Stimulated activated CD4-positive, alpha-beta T cell treated with anti-CD3 and anti-CD28 coated beads, Interleukin-1b, Interleukin-23, amount 100 ng/mL, for 48 hours (primary cell): ENCODE measurements at regions not wholly inside any gene's neighbourhood (a gene's known extent, or its start where the extent isn't known, plus 50 kb on each side); places are given as distances from the start of the nearest gene placed in this dataset.
"Not testable (repeated sequence)": the region's sequence is repeated elsewhere in the genome, so short reads cannot be mapped to it uniquely, and the experiment has no call there.

Experiments used
- DNase-seq: peaks from one replicate; pipeline ENCODE4 v3.0.0-alpha.2; 2020

GRCh38 chr3:21237638-21238037 lies 513.4 kb downstream of the ZNF385D start:
- DNase-seq, result no peak

DNA sequence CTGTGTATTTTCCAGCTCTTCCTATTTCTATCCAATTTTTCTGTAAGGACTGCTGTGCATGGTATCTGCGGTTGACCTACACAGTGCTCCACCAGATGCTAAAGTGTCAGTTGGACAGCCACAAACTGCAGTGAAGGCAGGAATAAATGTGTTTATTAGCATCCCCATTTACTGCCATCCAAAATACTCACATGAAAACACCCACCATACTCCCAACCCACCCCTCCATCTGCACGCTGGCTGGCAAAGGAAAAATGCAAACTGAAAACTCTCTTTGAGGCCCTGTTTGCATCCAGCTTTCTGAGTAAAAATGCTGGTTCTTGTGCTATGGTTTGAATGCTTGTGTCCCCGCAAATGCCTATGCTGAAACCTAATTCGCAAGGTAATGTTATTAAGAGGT lies 515.5 kb downstream of the ZNF385D start:
- no peak for DNase-seq

DNA sequence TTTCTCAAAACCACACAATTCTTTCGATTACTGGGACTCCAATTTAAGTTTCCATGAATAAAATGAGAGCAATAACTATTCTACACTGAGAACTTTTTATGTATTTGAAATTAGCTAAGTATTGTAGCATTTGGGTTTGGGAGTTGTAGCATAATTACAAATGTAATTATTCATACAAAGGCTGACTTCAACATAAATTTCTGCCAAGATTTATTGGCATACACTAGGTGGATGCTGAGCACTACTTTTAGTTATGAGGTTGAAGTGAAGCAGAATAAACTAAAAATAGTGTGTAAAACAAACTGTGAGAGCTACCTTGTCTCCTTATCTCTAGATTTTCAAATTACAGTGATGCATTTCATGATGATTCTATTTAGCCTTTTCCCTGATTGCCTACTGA lies 516.1 kb downstream of the ZNF385D start:
- DNase-seq, result no peak

GRCh38 chr3:21229426-21230135 lies 521.4 kb downstream of the ZNF385D start:
- DNase-seq, result no peak

GRCh38 chr3:21226086-21226485 lies 524.9 kb downstream of the ZNF385D start:
- no peak for DNase-seq

GRCh38 chr3:21220944-21221343 lies 530.1 kb downstream of the ZNF385D start:
- DNase-seq, result no peak

GRCh38 chr3:21216598-21216997 lies 534.4 kb downstream of the ZNF385D start:
- no peak for DNase-seq

DNA sequence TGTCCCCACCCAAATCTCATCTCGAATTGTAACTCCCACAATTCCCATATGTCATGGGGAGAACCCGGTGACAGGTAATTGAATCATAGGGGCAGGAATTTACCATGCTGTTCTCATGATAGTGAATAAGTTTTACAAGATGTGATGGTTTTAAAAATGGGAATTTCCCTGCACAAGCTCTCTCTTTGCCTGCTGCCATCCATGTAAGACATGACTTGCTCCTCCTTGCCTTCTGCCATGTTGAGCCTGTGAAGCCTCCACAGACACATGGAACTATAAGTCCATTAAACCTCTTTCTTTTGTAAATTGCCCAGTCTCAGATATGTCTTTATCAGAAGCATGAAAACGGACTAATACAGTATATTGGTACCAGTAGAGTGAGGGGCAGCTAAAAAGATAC lies 546.9 kb downstream of the ZNF385D start:
- not testable (repeated sequence) for DNase-seq

DNA sequence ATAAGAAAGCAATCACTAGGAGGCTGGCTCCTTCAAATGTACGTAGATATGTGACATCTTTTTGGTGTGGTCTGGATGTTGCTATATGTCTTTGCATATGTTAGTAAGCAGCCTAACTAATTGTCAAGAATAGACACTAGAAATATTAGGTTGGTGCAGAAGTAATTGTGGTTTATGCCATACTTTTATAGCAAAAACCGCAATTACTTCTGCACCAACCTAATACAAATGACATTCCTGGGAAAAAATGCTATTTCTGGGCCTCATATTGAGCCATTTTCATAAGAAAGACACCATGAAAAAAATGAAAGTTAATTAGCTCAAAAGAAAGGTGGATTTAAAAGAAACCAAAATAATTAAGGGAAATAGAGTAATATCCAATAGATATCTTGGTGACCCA lies 555.8 kb downstream of the ZNF385D start:
- DNase-seq, result no peak

- not testable (repeated sequence) for DNase-seq
Measured at GRCh38 chr3:21194036-21194435, 557.0 kb downstream of the ZNF385D start.

GRCh38 chr3:21188459-21188858 lies 562.6 kb downstream of the ZNF385D start:
- DNase-seq, result no peak

DNA sequence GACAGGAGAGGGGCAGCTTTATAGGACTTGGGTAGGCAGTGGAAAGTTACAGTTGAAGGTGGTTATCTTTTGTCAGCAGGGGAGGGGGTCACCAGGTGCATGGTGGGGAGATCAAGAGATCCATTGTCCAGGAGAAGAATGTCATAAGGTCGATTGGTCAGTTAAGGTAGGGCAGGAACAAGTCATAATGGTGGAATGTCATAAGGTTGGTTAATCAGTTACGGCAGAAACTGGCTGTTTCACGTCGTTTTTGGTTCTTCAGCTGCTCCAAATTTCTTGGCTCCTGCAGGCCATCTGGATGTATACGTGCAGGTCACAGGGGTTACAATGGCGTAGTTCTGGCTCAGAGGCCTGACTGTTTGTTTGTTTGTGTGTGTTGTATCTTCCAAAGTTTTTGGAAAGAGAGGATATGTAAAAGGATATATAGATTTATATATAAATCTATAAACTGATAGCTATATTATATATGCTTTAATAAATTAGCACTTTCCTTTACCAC lies 565.1 kb downstream of the ZNF385D start:
- DNase-seq, result no peak

DNA sequence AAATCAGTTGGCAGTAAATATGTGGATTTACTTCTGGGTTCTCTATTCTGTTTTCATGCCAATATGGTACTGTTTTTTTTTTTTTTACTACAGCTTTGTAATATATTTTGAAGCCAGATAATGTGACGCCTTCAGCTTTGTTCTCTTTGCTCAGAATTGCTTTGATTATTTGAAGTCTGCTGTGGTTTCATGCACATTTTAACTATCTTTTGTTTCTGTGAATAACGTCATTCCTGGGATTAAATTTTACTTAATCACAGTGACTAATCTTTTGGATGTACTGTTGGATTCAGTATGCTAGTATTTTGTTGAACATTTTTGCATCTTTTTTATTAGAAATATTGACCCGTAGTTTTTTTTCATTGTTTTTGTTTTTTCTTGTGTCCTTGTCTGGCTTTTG lies 576.5 kb downstream of the ZNF385D start:
- DNase-seq, result no peak

GRCh38 chr3:21170964-21171363 lies 580.0 kb downstream of the ZNF385D start:
- no peak for DNase-seq

DNA sequence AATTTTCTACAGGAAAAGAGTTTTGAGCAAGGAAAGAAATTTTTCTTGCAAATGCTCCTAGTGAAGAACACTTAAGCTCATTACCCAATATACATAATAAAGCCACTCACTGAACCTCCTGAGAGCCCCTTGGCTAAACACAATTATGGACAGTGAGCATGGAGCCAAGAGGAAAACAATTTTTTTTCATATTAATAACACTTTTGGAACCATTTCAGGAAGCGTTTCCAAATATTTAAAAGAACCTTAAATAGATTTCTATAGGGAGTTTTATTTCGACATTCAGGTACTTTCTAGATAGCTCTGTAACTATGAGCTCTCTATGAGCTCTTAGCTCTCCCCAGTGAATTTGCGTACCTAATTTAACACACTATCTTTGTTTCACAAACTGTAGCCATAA lies 581.1 kb downstream of the ZNF385D start:
- no peak for DNase-seq

DNA sequence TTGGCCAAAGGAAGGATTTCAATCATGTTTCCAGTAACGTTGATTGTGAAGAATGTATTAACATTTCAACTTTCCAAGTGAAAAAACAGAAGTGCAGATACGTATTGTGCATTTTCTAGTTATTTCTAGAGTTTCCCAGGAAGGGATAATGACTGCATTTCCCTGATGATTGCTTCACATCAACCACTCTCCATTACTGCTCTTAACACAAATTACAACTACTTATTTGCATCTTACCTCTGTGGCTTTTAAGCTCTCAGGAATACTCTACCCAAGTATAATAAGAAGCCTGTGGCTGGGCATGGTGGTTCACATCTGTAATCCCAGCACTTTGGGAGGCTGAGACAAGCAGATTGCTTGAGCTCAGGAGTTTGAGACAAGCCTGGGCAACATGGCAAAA lies 582.5 kb downstream of the ZNF385D start:
- DNase-seq, result no peak

GRCh38 chr3:21163956-21164355 lies 587.1 kb downstream of the ZNF385D start:
- DNase-seq, result no peak

GRCh38 chr3:21159543-21159906 lies 591.5 kb downstream of the ZNF385D start:
- no peak for DNase-seq

- DNase-seq, result no peak
Measured at GRCh38 chr3:21158861-21159542, 592.0 kb downstream of the ZNF385D start.

DNA sequence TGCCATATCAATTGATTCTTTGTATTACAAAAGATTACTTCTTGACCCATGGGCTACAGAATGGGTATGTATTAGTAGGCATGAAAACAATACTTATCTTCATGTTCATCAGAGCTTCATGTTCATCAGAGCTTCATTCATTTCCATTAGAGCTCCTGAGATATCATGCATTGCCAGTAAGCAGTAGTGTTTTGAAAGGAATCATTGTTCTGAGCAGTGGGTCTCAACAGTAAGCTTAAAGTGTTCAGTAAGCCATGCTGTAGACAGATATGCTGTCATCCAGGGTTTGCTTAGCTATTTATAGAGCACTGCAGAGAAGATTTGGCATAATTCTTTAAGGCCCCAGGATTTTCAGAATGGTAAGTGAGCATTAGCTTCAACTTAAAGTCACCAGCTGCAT lies 596.1 kb downstream of the ZNF385D start:
- no peak for DNase-seq

DNA sequence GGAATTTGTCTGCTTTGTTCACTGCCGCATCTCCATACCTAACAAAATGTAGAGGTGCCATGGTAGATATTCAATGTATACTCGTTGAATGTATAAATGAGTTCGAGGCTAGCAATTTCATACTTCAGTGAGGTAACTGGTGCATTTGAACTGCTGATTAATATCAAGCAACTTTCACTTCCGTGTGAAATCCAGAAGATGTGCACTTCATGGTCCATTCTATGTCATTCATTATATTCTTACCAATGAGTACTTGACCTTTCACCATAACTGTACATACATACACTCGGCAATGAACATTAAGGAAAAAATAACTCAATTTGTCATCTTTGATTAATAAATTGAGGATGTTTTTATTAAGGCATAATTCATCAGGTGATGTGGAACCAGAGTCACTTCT lies 598.5 kb downstream of the ZNF385D start:
- DNase-seq, result no peak

DNA sequence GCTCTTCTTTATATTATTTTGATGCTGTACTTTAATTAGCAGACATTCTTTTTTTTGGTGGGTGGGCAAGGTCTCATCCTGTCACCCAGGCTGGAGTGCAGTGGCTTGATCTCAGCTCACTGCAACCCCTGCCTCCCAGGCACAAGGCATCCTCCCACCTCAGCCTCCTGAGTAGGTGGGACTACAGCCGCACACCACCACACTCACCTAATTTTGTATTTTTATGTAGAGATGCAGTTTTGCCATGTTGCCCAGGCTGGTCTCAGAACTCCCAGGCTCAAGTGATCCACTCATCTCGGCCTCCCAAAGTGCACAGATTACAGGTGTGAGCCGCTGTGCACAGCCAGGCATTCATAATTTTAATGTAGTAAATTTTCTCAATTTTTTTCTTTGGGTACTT lies 608.1 kb downstream of the ZNF385D start:
- DNase-seq, result no peak

DNA sequence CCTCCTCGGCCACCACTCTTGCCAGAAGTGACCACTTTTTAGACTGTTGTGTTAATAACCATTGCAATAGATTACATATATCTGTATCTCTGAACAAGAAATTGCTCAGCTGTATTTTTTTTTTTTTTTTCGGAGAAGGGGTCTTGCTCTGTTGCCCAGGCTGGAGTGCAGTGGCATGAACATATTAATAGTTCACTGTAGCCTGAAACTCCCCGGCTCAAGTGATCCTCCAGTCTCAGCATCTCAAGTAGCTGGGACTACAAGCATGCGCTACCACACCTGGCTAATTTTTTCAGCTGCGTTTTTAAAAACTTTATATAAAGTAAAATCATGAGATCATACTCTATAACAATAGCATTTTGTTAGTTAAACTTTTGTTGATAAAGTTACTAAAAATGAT lies 609.0 kb downstream of the ZNF385D start:
- no peak for DNase-seq

GRCh38 chr3:21140785-21141184 lies 610.2 kb downstream of the ZNF385D start:
- DNase-seq, result no peak

GRCh38 chr3:21138085-21138484 lies 612.9 kb downstream of the ZNF385D start:
- DNase-seq, result no peak
